ENCODE measurements at regions not wholly inside any gene's neighbourhood (a gene's known extent, or its start where the extent isn't known, plus 50 kb on each side); places are given as distances from the start of the nearest gene placed in this dataset.
"Not testable (repeated sequence)": the region's sequence is repeated elsewhere in the genome, so short reads cannot be mapped to it uniquely, and the experiment has no call there.

DNA sequence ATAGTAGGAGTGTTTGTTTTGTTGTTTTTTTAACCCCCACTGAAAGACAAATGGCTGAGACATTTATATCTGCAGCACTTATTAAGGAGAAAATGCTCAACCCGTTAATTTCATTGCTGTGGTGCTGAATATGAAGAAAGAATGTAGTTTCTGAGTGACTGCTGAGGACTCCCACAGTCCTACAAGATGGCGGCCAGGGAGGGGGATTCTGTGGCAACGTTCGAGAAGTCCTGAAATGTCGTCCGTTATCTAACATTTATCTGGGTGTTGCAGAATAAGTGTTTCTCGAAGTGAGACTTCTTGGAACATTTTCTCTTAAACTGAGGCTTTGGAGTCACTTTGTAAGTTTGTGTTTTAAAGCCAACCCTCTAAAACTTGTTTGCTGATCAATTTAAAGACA, 530.4 kb downstream of the XYLT1 start:
- no peak for DNase-seq (ENCODE audit: low spot score)

DNA sequence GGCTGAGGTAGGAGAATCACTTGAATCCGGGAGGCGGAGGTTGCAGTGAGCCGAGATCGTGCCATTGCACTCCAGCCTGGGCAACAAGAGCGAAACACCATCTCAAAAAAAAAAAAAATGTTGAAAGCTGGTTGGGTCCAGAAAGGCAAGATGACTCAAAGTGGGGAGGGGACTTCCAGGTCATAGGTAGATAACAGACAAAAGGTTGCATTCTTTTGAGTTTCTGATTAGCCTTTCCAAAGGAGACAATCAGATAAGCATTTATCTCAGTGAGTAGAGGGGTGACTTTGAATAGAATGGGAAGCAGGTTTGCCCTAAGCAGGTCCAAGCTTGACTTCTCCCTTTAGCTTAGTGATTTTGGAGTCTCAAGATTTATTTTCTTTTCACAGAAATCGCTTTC, 527.9 kb downstream of the XYLT1 start:
- DNase-seq (ENCODE audit: low spot score) = not testable (repeated sequence)

DNA sequence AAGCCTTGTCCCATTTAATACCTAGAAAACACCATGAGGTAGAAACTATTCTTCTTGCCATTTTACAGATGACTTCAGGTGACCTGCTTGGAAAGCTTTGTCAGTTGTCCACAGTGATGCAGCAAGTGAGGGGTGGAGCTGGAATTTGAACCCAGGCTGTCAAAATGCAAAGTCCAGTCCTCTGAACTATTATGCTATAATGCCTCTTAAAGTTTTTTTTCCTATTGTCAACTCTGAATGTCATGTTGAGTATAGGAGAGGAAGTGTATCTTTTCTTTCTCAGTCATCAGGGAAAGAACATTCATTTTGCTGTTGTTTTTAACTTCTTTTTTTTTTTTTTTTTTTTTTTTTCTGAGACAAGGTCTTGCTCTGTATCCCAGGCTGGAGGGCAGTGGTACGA, 525.6 kb downstream of the XYLT1 start:
- no peak for DNase-seq (ENCODE audit: low spot score)

DNA sequence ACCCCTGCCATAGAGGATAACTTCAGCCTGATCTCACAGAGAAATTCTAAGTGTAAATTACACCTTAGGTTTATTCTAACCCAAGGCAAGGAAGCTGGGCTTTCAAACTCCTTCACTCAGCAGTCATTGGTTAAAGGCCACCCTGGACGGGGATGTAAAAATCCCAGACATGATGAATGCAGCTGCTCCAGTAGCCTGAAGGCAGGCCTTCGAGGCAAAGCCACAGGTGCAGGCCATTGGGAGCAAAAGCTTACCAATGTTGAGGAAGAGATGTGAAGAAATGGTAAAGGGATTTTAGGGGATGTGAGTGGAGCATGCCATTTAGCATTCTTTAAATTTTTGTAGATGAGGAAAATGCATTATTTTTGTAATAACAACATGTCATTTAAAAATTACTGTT, 514.4 kb downstream of the XYLT1 start:
- DNase-seq (ENCODE audit: low spot score) = no peak

DNA sequence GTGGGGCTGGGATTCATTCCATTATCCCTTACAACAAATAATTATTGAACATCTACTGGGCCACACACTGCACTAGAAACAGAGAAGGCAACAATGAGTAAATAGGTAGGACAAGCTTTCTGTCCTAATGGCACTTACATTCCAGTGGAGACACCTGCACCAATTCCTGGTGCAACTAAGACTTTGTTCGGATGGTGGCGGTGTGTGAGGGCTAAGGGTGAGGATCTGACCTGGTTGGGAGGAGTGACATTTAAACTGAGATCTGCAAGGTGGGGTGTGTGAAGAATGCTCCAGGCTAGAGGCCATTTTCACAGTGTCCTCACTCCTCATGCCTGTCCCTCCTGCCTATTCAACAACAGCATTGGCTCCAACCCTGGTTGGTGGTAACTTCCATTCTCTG, 510.0 kb downstream of the XYLT1 start:
- DNase-seq (ENCODE audit: low spot score) = no peak

DNA sequence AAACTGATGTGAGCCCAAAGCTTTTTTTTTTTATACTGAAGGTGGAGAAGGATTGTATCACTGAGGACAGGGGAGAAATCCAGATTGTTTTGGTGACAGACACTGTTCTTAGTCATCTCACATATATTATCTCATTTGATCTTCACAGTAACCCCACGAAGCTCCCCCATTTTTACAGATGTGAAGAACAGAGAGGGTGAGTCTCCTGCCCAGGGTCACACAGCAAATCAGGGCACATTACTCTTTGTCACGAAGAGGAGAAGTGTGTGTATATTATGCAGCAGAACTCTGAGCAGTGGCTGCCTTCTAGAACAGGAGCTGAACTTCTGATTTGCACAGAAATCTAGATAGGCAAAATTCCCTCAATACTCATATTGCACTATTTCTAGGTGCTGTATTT, 504.3 kb downstream of the XYLT1 start:
- DNase-seq (ENCODE audit: low spot score) = no peak

DNA sequence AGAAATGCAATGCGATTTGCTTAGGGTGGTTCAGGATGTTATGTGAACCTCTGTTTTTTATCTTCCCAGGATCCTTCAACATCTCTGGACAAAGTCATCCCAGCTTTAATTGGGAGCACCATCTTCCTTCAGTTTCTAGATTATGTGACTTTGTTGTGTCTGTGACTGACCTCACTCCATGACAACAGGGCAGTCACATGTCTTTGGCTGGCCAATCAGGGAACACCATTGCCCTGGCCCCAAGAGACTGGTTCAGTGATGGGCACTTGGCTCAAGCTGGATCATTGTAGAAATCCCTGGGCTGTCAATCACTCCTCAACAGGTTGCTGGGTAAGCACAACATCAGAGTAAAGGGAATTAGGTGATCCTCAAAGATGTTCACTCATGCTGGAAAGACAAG, 499.7 kb downstream of the XYLT1 start:
- no peak for DNase-seq (ENCODE audit: low spot score)

DNA sequence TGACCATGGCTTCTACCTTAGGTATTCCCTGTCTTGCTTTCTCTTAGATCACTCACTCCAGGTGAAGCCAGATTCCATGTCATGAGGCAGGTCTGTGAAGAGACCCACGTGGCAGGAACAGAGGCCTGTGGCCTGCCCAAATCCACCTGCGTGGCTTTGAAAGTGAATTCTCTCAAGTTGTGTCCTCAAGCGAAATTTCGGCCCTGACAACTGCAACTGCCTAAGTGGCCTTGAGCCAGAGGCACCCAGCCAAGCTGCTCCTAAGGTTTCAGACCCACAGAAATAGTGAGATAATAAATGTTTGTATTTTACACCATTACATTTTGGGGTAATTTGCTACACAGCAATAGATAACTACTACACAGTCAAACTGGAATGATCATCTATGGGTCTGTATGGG, 497.9 kb downstream of the XYLT1 start:
- no peak for DNase-seq (ENCODE audit: low spot score)

DNA sequence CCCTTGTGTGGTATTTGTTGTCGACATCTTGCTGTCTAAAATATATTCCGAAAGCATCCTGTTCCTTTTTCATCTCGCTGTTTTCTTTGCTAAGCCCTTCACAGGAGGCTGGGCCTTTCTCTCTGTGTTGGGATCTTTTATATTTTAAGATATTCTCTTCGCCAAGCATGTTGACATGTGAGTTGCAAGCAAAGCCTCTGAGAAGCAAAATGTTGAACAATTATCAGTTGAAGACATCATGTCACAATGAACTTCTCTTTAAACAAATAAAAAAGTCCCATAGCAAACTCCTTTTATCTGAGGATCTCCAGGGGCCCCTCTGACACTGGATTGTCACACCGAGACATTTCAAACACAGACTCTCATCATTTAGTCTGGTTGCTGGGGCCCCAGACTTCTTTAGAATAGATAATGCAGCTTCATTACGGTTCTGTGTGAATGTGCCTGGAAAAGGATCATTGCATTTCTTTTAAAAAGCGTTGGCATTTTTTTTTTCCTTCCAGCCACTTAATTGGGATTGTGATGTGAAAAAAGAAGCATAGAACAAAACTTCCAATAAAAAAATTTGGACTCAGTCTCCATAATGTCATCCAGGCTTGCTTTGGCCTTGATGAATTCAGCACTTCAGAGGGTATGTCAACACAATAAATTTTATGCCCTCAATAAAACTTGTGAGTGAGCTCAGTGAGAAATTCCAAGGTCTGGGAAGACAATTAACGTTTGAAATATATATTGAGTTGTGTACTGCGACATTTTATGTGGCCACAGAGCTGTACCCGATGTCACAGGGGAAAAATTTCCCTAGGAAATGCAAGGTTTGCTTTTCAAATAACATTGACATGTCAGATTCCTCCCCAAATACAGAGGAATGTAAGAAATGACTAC, 496.8 kb downstream of the XYLT1 start:
- DNase-seq (ENCODE audit: low spot score) = no peak

DNA sequence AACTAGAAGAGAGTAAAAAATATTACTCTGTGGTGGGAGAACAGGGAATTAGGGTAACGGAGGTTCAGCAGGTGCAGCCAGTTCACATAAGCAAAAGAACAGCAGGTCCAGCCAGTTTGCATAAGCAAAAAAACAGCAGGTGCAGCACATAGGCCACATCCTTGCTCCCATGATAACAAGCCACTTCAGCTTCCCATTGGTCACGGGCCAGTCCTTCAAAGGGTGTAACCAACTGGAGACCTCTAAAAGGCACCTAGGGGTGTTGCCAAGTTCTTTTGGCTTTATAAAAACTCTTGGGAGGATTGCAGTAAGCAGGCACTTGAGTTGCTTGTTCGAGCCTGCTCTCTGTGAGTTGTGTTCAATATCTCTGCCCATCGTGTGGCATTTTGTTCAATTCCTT, 488.1 kb downstream of the XYLT1 start:
- DNase-seq (ENCODE audit: low spot score) = no peak

DNA sequence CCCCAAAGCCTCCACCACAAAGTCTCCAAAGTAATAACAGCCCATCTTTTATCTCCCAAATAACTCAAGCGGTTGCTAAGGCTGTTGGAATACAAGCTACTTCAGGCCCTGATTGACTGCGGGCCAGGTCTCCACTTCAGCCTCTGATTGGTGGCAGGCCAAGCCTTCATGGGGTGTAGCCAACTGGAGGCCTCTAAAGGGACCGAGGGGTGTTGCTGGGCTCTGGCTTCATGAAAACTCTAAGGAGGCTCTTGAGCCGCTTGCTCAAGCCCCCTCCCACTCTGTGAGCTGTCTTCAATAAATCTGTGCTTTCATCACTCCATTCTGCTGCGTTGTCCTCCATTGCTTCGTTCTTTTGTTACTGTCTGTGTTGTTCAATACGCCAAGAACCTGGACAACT, 487.2 kb downstream of the XYLT1 start:
- no peak for DNase-seq (ENCODE audit: low spot score)

DNA sequence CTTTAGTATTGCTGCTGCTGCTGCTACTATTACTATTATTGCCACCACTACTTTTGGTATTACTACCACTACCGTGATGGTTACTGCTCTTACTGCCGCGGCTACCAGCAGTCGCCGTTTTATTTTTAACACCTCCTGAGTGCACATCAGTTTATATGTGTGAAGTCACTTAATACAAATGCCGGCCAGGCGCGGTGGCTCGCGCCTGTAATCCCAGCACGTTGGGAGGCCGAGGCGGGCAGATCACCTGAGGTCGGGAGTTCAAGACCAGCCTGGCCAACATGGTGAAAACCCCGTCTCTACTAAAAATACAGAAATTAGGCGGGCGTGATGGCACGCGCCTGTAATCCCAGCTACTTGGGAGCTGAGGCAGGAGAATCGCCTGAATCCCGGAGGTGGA, 486.7 kb downstream of the XYLT1 start:
- not testable (repeated sequence) for DNase-seq (ENCODE audit: low spot score)

DNA sequence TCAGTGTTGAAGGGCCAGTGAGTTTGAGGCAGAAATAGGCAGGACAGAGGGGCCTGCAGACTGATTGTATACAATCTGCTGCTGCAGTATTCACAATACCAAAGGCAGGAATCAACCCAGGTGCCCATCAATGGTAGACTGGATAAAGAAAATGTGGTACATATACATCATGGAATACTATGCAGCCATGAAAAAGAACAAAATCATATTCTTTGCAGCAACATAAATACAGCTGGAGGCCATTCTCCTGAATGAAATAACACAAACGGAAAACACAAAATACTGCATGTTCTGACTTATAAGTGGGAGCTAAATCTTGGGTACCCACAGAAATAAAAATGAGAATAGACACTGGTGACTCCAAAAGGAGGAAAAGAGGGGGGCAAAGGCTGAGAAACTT, 485.1 kb downstream of the XYLT1 start:
- DNase-seq (ENCODE audit: low spot score) = no peak

DNA sequence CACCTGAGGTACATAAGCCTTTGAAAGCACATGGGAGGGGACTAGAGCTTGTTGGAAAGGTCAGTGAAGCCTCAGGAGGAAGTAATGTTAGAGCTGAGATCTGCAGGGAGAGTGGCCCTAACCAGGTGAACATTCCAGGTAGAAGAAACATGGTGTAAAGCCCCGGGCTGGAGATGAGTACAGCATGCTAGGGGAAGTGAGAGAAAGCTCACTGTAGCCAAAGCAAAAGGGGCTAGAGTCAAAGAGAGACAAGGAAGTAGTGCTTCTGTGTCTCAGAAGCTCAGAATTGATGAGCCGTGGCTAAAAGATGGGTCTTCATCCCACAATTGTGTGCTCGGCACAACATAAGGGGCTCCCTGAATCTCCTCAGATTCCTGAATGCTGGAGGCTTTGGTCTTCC, 481.8 kb downstream of the XYLT1 start:
- DNase-seq (ENCODE audit: low spot score) = no peak

DNA sequence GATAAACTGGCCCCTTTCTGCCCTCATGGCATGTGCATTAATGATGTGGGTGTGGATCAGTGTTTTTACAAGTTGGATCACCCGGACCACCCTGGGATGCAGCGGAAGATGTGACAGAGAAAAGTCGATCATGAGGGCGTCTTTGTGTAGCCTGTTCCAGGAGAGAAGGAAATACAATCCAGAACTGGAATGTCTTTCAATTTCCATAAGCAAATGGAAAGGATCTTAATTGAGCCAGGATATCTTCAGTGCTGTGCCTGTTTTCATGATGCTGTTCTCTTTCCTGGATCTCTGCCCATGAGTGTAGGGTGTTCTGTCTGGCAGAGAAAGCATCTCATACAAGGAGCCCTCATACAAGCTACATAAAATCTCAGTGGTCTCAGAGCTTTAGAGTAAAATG, 481.4 kb downstream of the XYLT1 start:
- no peak for DNase-seq (ENCODE audit: low spot score)

DNA sequence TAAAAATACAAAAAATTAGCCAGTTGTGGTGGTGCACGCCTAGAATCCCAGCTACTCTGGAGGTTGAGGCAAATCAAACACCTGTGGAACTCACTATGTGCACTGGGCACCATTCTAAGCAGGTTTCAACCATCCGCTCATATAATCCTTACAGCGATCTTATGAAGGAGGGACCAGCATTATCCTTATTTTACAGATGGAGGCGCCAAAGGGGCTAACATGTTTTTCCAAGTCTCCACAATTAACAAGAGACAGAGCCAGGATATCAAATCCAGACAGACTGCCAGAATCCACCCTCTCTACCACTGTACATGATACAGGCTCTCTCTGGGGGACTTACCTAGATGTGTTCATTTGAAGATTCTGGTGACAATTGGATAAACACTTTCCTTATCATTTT, 479.0 kb downstream of the XYLT1 start:
- no peak for DNase-seq (ENCODE audit: low spot score)

DNA sequence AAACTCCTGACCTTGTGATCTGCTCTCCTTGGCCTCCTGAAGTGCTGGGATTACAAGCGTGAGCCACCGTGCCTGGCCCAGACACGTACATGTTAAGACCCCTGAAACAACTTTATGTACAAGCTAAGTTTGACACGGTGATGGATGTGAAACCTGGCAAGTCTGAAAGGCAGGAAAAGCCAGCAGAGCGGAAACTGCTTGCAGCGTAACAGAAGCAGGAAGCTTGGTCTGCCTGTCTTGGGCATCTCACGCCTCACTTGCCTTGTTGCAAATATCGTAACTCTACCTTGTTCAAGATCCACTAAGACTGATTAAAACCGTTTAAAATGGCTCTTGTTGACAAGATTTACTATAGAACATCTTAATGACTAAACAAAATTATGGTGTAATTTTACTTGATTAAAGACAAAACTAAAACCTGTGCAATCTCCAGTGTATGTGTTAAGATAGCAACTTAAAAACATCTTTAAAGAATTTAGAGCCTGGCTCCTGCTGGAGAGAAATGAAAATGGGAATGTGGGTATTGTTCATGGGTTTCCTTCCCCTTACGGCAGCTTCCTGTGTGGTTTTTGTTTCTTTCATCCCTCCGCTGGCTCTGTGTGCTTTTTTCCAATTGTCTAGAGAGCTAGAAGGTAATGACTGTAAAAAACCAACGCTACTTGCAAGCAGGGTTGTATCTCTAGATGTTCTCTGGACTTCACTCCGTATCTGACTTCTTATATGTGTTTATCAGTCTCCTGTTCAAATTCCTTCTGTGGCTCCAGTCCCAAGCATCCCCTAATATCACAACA, 477.6 kb downstream of the XYLT1 start:
- DNase-seq (ENCODE audit: low spot score) = no peak

DNA sequence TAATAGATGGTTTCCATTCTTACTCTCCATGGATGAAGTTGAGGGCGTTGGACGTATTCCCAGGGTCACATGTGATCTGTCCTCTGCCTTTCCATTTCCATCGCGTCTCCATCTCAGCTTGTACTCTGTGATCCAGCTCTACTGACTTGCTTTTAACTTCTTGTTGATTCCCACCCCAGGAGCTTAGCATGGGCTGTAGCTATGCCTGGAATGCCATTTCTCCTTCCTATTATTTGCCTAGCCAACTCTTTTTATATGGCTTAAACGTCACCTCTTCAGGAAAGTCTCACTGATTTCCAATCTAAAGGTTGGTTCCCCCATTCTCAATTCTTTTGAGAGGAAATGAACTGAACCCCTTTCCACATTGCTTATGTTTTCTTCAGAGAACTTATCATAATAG, 475.9 kb downstream of the XYLT1 start:
- no peak for DNase-seq (ENCODE audit: low spot score)

DNA sequence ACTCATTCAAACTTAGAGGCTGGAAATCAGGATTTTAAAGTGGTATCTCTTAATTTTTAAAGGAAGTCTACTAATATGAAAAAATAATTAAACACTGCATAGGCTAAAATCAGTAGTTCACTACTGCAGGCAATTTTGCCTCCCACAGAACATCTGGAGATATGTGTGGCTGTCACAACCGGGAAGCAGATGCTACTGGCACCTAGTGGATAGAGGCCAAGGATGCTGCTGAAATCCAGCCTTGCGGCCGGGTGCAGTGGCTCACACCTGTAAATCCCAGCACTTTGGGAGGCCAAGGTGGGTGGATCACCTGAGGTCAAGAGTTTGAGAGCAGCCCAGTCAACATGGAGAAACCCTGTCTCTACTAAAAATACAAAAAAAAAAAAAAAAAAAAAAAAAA, 473.9 kb downstream of the XYLT1 start:
- DNase-seq (ENCODE audit: low spot score) = no peak

DNA sequence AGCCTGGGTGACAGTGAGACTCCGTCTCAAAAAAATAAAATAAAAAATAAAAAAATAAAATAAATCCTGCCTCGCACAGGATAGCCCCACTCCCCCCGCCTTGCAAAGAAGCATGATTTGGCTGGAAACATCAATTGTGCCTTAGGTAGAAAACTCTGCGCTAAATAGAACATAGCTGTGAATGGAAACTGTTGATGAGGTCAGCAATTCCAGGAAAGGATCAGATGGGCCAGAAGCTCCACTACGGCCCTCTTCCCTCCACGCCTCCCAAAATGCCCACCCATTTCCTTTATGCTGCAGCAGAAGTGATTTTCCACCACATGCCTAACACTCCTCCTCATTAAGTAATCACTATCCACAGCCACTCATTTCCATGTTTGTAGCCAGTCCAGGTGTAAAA, 473.4 kb downstream of the XYLT1 start:
- no peak for DNase-seq (ENCODE audit: low spot score)

DNA sequence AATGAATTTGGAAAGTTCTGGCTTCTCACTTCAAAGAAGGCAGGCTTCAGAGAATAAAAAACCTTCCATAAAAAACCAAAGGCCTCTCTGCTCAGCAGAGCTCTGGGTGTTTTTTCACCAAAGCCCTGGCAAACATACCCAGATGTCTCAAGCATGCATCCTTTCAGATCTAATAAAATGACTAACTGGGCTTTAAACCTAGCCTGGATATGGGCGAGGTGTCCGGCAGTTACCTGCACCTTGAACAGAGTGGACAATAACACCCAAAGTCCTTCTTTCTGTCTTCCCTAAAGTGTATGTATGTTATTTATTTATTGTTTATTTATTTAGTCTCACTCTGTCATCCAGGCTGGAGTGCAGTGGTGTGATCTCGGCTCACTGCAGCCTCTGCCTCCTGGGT, 469.3 kb downstream of the XYLT1 start:
- no peak for DNase-seq (ENCODE audit: low spot score)

DNA sequence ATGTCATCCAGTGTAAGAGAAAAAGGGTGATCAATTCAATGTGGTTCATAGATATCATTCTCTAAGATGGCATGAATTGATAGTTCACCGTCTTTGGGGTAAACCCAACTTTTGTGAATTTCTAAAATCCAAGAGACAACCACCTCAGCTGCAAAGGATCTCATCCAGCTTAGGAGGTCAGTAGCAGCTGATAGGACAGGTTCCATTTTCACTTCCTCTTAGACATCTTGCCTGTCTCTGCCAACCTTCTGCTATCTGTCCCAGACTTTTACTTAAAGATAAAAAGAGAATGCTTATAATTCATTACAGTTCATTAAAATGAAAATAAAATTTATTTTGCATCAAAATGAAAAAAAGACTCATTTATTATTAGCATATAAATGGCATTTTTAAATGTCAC, 468.2 kb downstream of the XYLT1 start:
- no peak for DNase-seq (ENCODE audit: low spot score)

DNA sequence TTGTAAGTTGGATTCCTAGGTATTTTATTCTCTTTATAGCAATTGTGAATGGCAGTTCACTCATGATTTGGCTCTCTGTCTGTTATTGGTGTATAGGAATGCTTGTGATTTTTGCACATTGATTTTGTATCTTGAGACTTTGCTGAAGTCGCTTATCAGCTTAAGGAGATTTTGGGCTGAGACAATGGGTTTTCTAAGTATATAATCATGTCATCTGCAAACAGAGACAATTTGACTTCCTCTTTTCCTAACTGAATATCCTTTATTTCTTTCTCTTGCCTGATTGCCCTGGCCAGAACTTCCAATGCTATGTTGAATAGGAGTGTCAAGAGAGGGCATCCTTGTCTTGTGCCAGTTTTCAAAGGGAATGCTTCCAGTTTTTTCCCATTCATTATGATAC, 464.8 kb downstream of the XYLT1 start:
- not testable (repeated sequence) for DNase-seq (ENCODE audit: low spot score)

DNA sequence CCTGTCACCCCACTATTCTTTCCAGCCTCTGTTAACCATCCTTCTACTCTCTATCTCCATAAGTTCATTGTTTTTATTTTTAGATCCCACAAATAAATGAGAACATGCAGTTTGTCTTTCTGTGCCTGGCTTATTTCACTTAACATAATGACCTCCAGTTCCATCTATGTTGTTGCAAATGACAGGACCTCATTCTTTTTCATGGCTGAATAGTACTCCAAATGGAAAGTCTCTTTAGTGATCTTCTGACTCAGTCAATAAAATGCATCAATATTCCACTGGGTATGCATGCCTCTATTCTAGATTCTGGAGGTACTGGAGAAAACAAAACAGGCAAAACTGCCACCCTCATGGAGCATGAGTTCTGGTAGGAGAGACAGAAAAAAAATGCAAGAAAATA, 459.0 kb downstream of the XYLT1 start:
- no peak for DNase-seq (ENCODE audit: low spot score)

Measured in left forelimb (tissue), 1 donor.